H9 (cell line): ENCODE measurements at regions not wholly inside any gene's neighbourhood (a gene's known extent, or its start where the extent isn't known, plus 50 kb on each side); places are given as distances from the start of the nearest gene placed in this dataset.

Source experiments
- DNase-seq: peaks from one replicate; pipeline ENCODE4 v3.0.0-alpha.2; 2017
- H2AFZ ChIP-seq: one replicate; pipeline ENCODE4 v1.6.1; 2013; ENCODE audit warnings: mild to moderate bottlenecking, low read length, control low read depth, moderate library complexity
- H2AK5ac ChIP-seq: 2 replicates; pipeline ENCODE4 v1.6.1; 2013; ENCODE audit warnings: low read length, control low read depth, mixed read lengths; ENCODE audit not compliant: insufficient read length
- H2BK120ac ChIP-seq: one replicate; pipeline ENCODE4 v1.6.1; 2013; ENCODE audit warnings: low read depth, mild to moderate bottlenecking, low read length, control low read depth, inconsistent platforms; ENCODE audit not compliant: poor library complexity, severe bottlenecking
- H2BK12ac ChIP-seq: 2 replicates; pipeline ENCODE4 v1.6.1; 2013; ENCODE audit warnings: low read length, control low read depth, mixed read lengths, low read depth; ENCODE audit not compliant: insufficient read length
- H2BK15ac ChIP-seq: 2 replicates; pipeline ENCODE4 v1.6.1; 2013; ENCODE audit warnings: low read depth, low read length, control low read depth
- H2BK20ac ChIP-seq: one replicate; pipeline ENCODE4 v1.6.1; 2013; ENCODE audit warnings: low read depth, mild to moderate bottlenecking, low read length, control low read depth, inconsistent platforms; ENCODE audit not compliant: poor library complexity, severe bottlenecking
- H2BK5ac ChIP-seq: 2 replicates; pipeline ENCODE4 v1.6.1; 2013; ENCODE audit warnings: low read length, control low read depth, mixed read lengths; ENCODE audit not compliant: insufficient read length
- H3K14ac ChIP-seq: 2 replicates; pipeline ENCODE4 v1.6.1; 2013; ENCODE audit warnings: low read length, control low read depth; ENCODE audit not compliant: insufficient read depth
- H3K18ac ChIP-seq: 2 replicates; pipeline ENCODE4 v1.6.1; 2013; ENCODE audit warnings: low read depth, mild to moderate bottlenecking, mixed read lengths, low read length, control low read depth; ENCODE audit not compliant: insufficient read length
- H3K23ac ChIP-seq: 2 replicates; pipeline ENCODE4 v1.6.1; 2013; ENCODE audit warnings: low read length, control low read depth, mixed read lengths, low read depth; ENCODE audit not compliant: insufficient read length
- H3K23me2 ChIP-seq: 2 replicates; pipeline ENCODE4 v1.6.1; 2013; ENCODE audit warnings: low read depth, mild to moderate bottlenecking, mixed read lengths, low read length, control low read depth; ENCODE audit not compliant: insufficient read length, poor library complexity, severe bottlenecking
- H3K27ac ChIP-seq: 2 replicates; pipeline ENCODE4 v1.5.1; 2013; ENCODE audit warnings: low read length, control low read depth, mixed read lengths, low read depth; ENCODE audit not compliant: insufficient read length
- H3K27me3 ChIP-seq: 2 replicates; pipeline ENCODE4 v1.6.1; 2013; ENCODE audit warnings: low read length, control low read depth, inconsistent platforms; ENCODE audit not compliant: insufficient read depth
- H3K4ac ChIP-seq: 2 replicates; pipeline ENCODE4 v1.6.1; 2013; ENCODE audit warnings: low read depth, mild to moderate bottlenecking, control low read depth, inconsistent platforms, low read length, moderate library complexity
- H3K4me1 ChIP-seq: 2 replicates; pipeline ENCODE4 v1.6.1; 2013; ENCODE audit warnings: low read length, control low read depth, inconsistent platforms; ENCODE audit not compliant: insufficient read depth
- H3K4me2 ChIP-seq: 2 replicates; pipeline ENCODE4 v1.6.1; 2013; ENCODE audit warnings: low read length, control low read depth, mixed read lengths; ENCODE audit not compliant: insufficient read length, insufficient read depth
- H3K56ac ChIP-seq: 2 replicates; pipeline ENCODE4 v1.6.1; 2013; ENCODE audit warnings: low read depth, mild to moderate bottlenecking, mixed read lengths, low read length, control low read depth; ENCODE audit not compliant: insufficient read length
- H3K79me1 ChIP-seq: 2 replicates; pipeline ENCODE4 v1.6.1; 2013; ENCODE audit warnings: low read depth, mild to moderate bottlenecking, moderate library complexity, low read length, control low read depth, inconsistent platforms; ENCODE audit not compliant: insufficient read depth, poor library complexity, severe bottlenecking
- H3K79me2 ChIP-seq: 2 replicates; pipeline ENCODE4 v1.6.1; 2013; ENCODE audit warnings: low read length, control low read depth, inconsistent platforms; ENCODE audit not compliant: insufficient read depth
- H3K9ac ChIP-seq: 2 replicates; pipeline ENCODE4 v1.6.1; 2013; ENCODE audit warnings: low read length, control low read depth, mixed read lengths; ENCODE audit not compliant: insufficient read length; ENCODE audit errors: extremely low read depth
- H3K9me3 ChIP-seq: one replicate; pipeline ENCODE4 v1.6.1; 2013; ENCODE audit warnings: low read depth, low read length, inconsistent platforms; ENCODE audit not compliant: control insufficient read depth
- H3T11ph ChIP-seq: one replicate; pipeline ENCODE4 v1.6.1; 2013; ENCODE audit warnings: mild to moderate bottlenecking, low read length, control low read depth, inconsistent platforms
- H4K20me1 ChIP-seq: one replicate; pipeline ENCODE4 v1.6.1; 2013; ENCODE audit not compliant: control insufficient read depth, insufficient read length, insufficient read depth
- H4K5ac ChIP-seq: 2 replicates; pipeline ENCODE4 v1.6.1; 2013; ENCODE audit warnings: low read depth, mild to moderate bottlenecking, mixed read lengths, low read length, control low read depth; ENCODE audit not compliant: insufficient read length
- H4K8ac ChIP-seq: replicated peaks from 2 replicates; pipeline ENCODE4 v1.6.1; 2013; ENCODE audit warnings: low read length, control low read depth, mixed read lengths, low read depth; ENCODE audit not compliant: insufficient read length
- H4K91ac ChIP-seq: 2 replicates; pipeline ENCODE4 v1.6.1; 2013; ENCODE audit warnings: low read depth, mild to moderate bottlenecking, moderate library complexity, mixed read lengths, low read length, control low read depth; ENCODE audit not compliant: insufficient read length
- H3K27ac Mint-ChIP-seq, 3 experiments: 2 replicates in 2 of 3; 3 replicates in 1 of 3; pipeline ENCODE4 v1.8.0; 2020 to 2021; ENCODE audit warnings: mixed read lengths in 3 of 3, mild to moderate bottlenecking in 1 of 3, moderate library complexity in 1 of 3
- H3K27me3 Mint-ChIP-seq: 2 replicates; pipeline ENCODE4 v1.8.0; 2021; ENCODE audit warnings: low read depth, mild to moderate bottlenecking, moderate library complexity, mixed read lengths
- H3K36me3 Mint-ChIP-seq, 3 experiments: 2 replicates in 2 of 3; 3 replicates in 1 of 3; pipeline ENCODE4 v1.8.0; 2020 to 2021; ENCODE audit warnings: low read depth in 3 of 3, mixed read lengths in 3 of 3; ENCODE audit not compliant: insufficient read depth in 1 of 3
- H3K4me1 Mint-ChIP-seq, 2 experiments: 2 replicates each; pipeline ENCODE4 v1.8.0; 2020; ENCODE audit warnings: mixed read lengths in 2 of 2
- H3K4me3 Mint-ChIP-seq, 2 experiments: 2 replicates in 1 of 2; 3 replicates in 1 of 2; pipeline ENCODE4 v1.8.0; 2020 to 2021; ENCODE audit warnings: mild to moderate bottlenecking in 2 of 2, mixed read lengths in 2 of 2, moderate library complexity in 1 of 2
- H3K9me3 Mint-ChIP-seq, 2 experiments: 2 replicates in 1 of 2; 3 replicates in 1 of 2; pipeline ENCODE4 v1.8.0; 2020; ENCODE audit warnings: mild to moderate bottlenecking in 2 of 2, mixed read lengths in 2 of 2, moderate library complexity in 1 of 2
- WGBS: extraction: QIAGEN DNeasy Blood & Tissue Kit; methylation state at CpG from one replicate; pipeline ENCODE4 v1.1.7; 2013; ENCODE audit warnings: missing lambda C conversion rate, low lambda C conversion rate, mixed read lengths; ENCODE audit not compliant: insufficient read length; ENCODE audit errors: extremely low coverage; 5-methylcytosine and 5-hydroxymethylcytosine counted together
- TF ChIP-seq, protein P1 (sequence below): fragments of 200-600 bp; sonication (generic); conservative IDR thresholded peaks from 3 replicates; pipeline ENCODE4 v1.8.0; 2021; ENCODE audit warnings: antibody characterized with exemption, mild to moderate bottlenecking

GRCh38 chr9:86816366-86816765, 130.9 kb downstream of the GAS1 start:
- no peak overlapping the region for H3K23ac ChIP-seq
- no peaks in the 10 kb centered on the region for H3K23me2 ChIP-seq
- H2BK5ac ChIP-seq, result no peak overlapping the region
- no peaks in the 10 kb centered on the region for H3K79me2 ChIP-seq
- no peak overlapping the region for H2BK20ac ChIP-seq
- H3K4me3 Mint-ChIP-seq, result no peak overlapping the region
- H3K9me3 ChIP-seq, result peaks cover 16% of the 10 kb centered on the region
- H4K91ac ChIP-seq, result no peak overlapping the region
- H4K5ac ChIP-seq, result no peak overlapping the region
- no peak overlapping the region for H3K4ac ChIP-seq
- H3K9me3 Mint-ChIP-seq, result peaks cover 10 to 17% of the 10 kb centered on the region in 2 experiments
- H2BK12ac ChIP-seq, result no peak overlapping the region
- no peaks in the 10 kb centered on the region for H3K27me3 ChIP-seq
- no peak overlapping the region for H3K4me2 ChIP-seq
- H2AK5ac ChIP-seq, result no peak overlapping the region
- no peaks in the 10 kb centered on the region for H4K20me1 ChIP-seq
- no peak overlapping the region for H3T11ph ChIP-seq
- no peak overlapping the region for H2BK15ac ChIP-seq
- H3K9ac ChIP-seq, result no peak overlapping the region
- H3K56ac ChIP-seq, result no peak overlapping the region
- H3K4me1 Mint-ChIP-seq, result no peaks in the 10 kb centered on the region
- H2AFZ ChIP-seq, result no peak overlapping the region
- no peak overlapping the region for H3K14ac ChIP-seq
- no peak overlapping the region for H4K8ac ChIP-seq
- no peak overlapping the region for H2BK120ac ChIP-seq
- H3K36me3 Mint-ChIP-seq, result peaks cover 3 to 12% (median 6%) of the 10 kb centered on the region in 3 experiments; a peak in 5 of 7 replicates
- no peak overlapping the region for H3K18ac ChIP-seq
- H3K79me1 ChIP-seq, result no peaks in the 10 kb centered on the region
- WGBS, result no CpG with 5 or more reads among the region's 2 CpGs
- no peaks in the 10 kb centered on the region for H3K4me1 ChIP-seq
- no peak overlapping the region for H3K27ac ChIP-seq
- TF ChIP-seq, protein P1, sequence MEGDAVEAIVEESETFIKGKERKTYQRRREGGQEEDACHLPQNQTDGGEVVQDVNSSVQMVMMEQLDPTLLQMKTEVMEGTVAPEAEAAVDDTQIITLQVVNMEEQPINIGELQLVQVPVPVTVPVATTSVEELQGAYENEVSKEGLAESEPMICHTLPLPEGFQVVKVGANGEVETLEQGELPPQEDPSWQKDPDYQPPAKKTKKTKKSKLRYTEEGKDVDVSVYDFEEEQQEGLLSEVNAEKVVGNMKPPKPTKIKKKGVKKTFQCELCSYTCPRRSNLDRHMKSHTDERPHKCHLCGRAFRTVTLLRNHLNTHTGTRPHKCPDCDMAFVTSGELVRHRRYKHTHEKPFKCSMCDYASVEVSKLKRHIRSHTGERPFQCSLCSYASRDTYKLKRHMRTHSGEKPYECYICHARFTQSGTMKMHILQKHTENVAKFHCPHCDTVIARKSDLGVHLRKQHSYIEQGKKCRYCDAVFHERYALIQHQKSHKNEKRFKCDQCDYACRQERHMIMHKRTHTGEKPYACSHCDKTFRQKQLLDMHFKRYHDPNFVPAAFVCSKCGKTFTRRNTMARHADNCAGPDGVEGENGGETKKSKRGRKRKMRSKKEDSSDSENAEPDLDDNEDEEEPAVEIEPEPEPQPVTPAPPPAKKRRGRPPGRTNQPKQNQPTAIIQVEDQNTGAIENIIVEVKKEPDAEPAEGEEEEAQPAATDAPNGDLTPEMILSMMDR, result no peak
- DNase-seq, result no peak
- peaks cover 1% of the 10 kb centered on the region; the same call in 1 of the 2 replicates for H3K27me3 Mint-ChIP-seq
- H3K27ac Mint-ChIP-seq, result no peak overlapping the region
